Right cardiac atrium (tissue), 5 donors: ENCODE measurements at regions not wholly inside any gene's neighbourhood (a gene's known extent, or its start where the extent isn't known, plus 50 kb on each side); places are given as distances from the start of the nearest gene placed in this dataset.
"Not testable (repeated sequence)": the region's sequence is repeated elsewhere in the genome, so short reads cannot be mapped to it uniquely, and the experiment has no call there.

Experiments
- ATAC-seq, 2 donors: fragments of 200-7000 bp; cut with Tn5 transposase; one replicate each; pipeline versions ENCODE4 v1.8.0 to v1.9.1; 2020; ENCODE audit warnings: moderate library complexity in 2 of 2, mild to moderate bottlenecking in 1 of 2
- DNase-seq, 3 donors: peaks; one replicate each; pipeline ENCODE4 v3.0.0-alpha.2; 2020
- H3K27ac ChIP-seq: one replicate; pipeline ENCODE4 v1.5.1; 2013; ENCODE audit warnings: mild to moderate bottlenecking, low read length, control low read depth, moderate library complexity
- H3K27me3 ChIP-seq: one replicate; pipeline ENCODE4 v1.6.1; 2013; ENCODE audit not compliant: control insufficient read depth, insufficient read depth
- H3K4me1 ChIP-seq: one replicate; pipeline ENCODE4 v1.6.1; 2013; ENCODE audit warnings: low read length; ENCODE audit not compliant: control insufficient read depth, insufficient read depth
- H3K4me3 ChIP-seq: one replicate; pipeline ENCODE4 v1.5.1; 2013; ENCODE audit warnings: low read length, control low read depth
- H3K9me3 ChIP-seq: one replicate; pipeline ENCODE4 v1.6.1; 2013; ENCODE audit warnings: low read length; ENCODE audit not compliant: control insufficient read depth
- WGBS: extraction: QIAGEN DNeasy Blood & Tissue Kit; methylation state at CpG from one replicate; pipeline ENCODE4 v1.1.7; 2013; 5-methylcytosine and 5-hydroxymethylcytosine counted together
- intact Hi-C, 4 donors: fragments of 100-400 bp; cut with DNase I; formaldehyde crosslinking; loops; one replicate each; pipeline versions ENCODE4 v1.11.0 to v1.14.0; 2022 to 2023
- donor health status: healthy with polysubstance abuse.
- donor health status: DM: no; HTN: yes; CAD: no.
- donor health status: DM: no; HTN: no; CAD: no.
- donor health status: DM: no; HTN: yes; CAD: no; lungs with severe emphysema.
- donor health status: DM: yes; HTN: yes; CAD: no.

GRCh38 chr14:106218174-106218573 lies 691.8 kb downstream of the TMEM121 start:
- DNase-seq (no peak), ATAC-seq (no peak)
- WGBS = 35% methylated on average over 5 of the region's 5 CpGs
- Histone ChIP-seq H3K4me1 (no peaks in the 10 kb centered on the region), H3K27me3 (no peaks in the 10 kb centered on the region), H3K9me3 (no peaks in the 10 kb centered on the region), H3K27ac (no peak overlapping the region), H3K4me3 (no peak overlapping the region)
- intact Hi-C loops = no loop called here

- 54% methylated on average over 3 of the region's 3 CpGs for WGBS
- ATAC-seq = no peak
- no peaks in the 10 kb centered on the region for H3K4me1 ChIP-seq
- intact Hi-C loops = no loop called here
- DNase-seq = no peak
- no peaks in the 10 kb centered on the region for H3K27me3 ChIP-seq
- no peak overlapping the region for H3K4me3 ChIP-seq
- H3K27ac ChIP-seq = no peak overlapping the region
- H3K9me3 ChIP-seq = no peaks in the 10 kb centered on the region
These were observed 695.9 kb downstream of the TMEM121 start for GRCh38 chr14:106222311-106222710.

- Histone ChIP-seq H3K4me3 (no peak overlapping the region), H3K27me3 (no peaks in the 10 kb centered on the region), H3K4me1 (no peaks in the 10 kb centered on the region), H3K9me3 (no peaks in the 10 kb centered on the region), H3K27ac (no peak overlapping the region)
- no peak for DNase-seq
- intact Hi-C loops = no loop called here
- ATAC-seq = no peak
- WGBS = 87% methylated on average over 3 of the region's 3 CpGs
These were observed 696.3 kb downstream of the TMEM121 start for GRCh38 chr14:106222731-106223130.

GRCh38 chr14:106227793-106228192 lies 701.4 kb downstream of the TMEM121 start:
- DNase-seq (no peak), ATAC-seq (no peak)
- Histone ChIP-seq H3K27ac (no peak overlapping the region), H3K9me3 (no peaks in the 10 kb centered on the region), H3K4me3 (no peak overlapping the region), H3K4me1 (no peaks in the 10 kb centered on the region), H3K27me3 (peaks cover 6% of the 10 kb centered on the region)
- intact Hi-C loops = no loop called here
- 65% methylated on average over 10 of the region's 10 CpGs for WGBS

- Histone ChIP-seq H3K27me3 (peaks cover 6% of the 10 kb centered on the region), H3K9me3 (no peaks in the 10 kb centered on the region), H3K4me3 (no peak overlapping the region), H3K4me1 (no peaks in the 10 kb centered on the region), H3K27ac (no peak overlapping the region)
- no peak for ATAC-seq
- WGBS = 68% methylated on average over 6 of the region's 6 CpGs
- intact Hi-C loops = no loop called here
- no peak for DNase-seq
These were observed 702.3 kb downstream of the TMEM121 start for GRCh38 chr14:106228541-106229158.

- no peak for ATAC-seq
- H3K27ac ChIP-seq = no peak overlapping the region
- peaks cover 6% of the 10 kb centered on the region for H3K27me3 ChIP-seq
- no peaks in the 10 kb centered on the region for H3K9me3 ChIP-seq
- DNase-seq = no peak
- no peak overlapping the region for H3K4me3 ChIP-seq
- WGBS = 33% methylated on average over 2 of the region's 2 CpGs
- intact Hi-C loops = no loop called here
- no peaks in the 10 kb centered on the region for H3K4me1 ChIP-seq
These were observed 703.7 kb downstream of the TMEM121 start for GRCh38 chr14:106230071-106230470.

GRCh38 chr14:106233191-106233590 lies 706.8 kb downstream of the TMEM121 start:
- H3K9me3 ChIP-seq, intact Hi-C loops, ATAC-seq, H3K4me3 ChIP-seq, H3K27me3 ChIP-seq, DNase-seq, H3K4me1 ChIP-seq, H3K27ac ChIP-seq: not testable (repeated sequence)
- 32% methylated on average over 3 of the region's 3 CpGs for WGBS

- intact Hi-C loops, ATAC-seq: not testable (repeated sequence)
- WGBS = 51% methylated on average over 14 of the region's 17 CpGs
These were observed 708.3 kb downstream of the TMEM121 start for GRCh38 chr14:106234525-106235254.

GRCh38 chr14:106235356-106236159 lies 709.2 kb downstream of the TMEM121 start:
- no peak overlapping the region for H3K4me3 ChIP-seq
- no peak overlapping the region for H3K27ac ChIP-seq
- intact Hi-C loops = no loop called here
- H3K4me1 ChIP-seq = no peaks in the 10 kb centered on the region
- DNase-seq = no peak
- peaks cover 6% of the 10 kb centered on the region for H3K27me3 ChIP-seq
- ATAC-seq = no peak
- WGBS = 53% methylated on average over 10 of the region's 10 CpGs
- H3K9me3 ChIP-seq = no peaks in the 10 kb centered on the region

More at GRCh38 chr14:106234525-106235254, 708.3 kb downstream of the TMEM121 start:
- H3K27me3 ChIP-seq, H3K4me1 ChIP-seq, H3K9me3 ChIP-seq, H3K27ac ChIP-seq, H3K4me3 ChIP-seq, DNase-seq: not testable (repeated sequence)

GRCh38 chr14:106248321-106249192 lies 722.2 kb downstream of the TMEM121 start:
- intact Hi-C loops = no loop called here
- ATAC-seq = no peak
- H3K4me1 ChIP-seq = no peaks in the 10 kb centered on the region
- no peaks in the 10 kb centered on the region for H3K9me3 ChIP-seq
- no peak for DNase-seq
- no peak overlapping the region for H3K27ac ChIP-seq
- no peak overlapping the region for H3K4me3 ChIP-seq
- WGBS = 34% methylated on average over 6 of the region's 6 CpGs
- no peaks in the 10 kb centered on the region for H3K27me3 ChIP-seq
